PC-3 (cell line): ENCODE measurements at regions not wholly inside any gene's neighbourhood (a gene's known extent, or its start where the extent isn't known, plus 50 kb on each side); places are given as distances from the start of the nearest gene placed in this dataset.

Experiments
- ATAC-seq: fragments of 200-7000 bp; cut with Tn5 transposase; 2 replicates; pipeline ENCODE4 v1.9.1; 2020; ENCODE audit warnings: mild to moderate bottlenecking, moderate library complexity
- BruUV-seq: library from RNA; stranded (reverse); fragments of 400-500 nt; replicated peaks from 2 replicates; lab custom pipeline; 2021; lab: Mats Ljungman, UMichigan
- CTCF ChIA-PET: fragments of 300-600 bp; sonication (Branson Sonifier 250); formaldehyde crosslinking; loops from one replicate; lab custom pipeline; 2022; ENCODE audit warnings: antibody characterized with exemption; lab: Charles Lee
- POLR2A ChIA-PET: fragments of 300-600 bp; sonication (Branson Sonifier 250); formaldehyde crosslinking; loops from one replicate; lab custom pipeline; 2022; ENCODE audit warnings: antibody characterized with exemption; ENCODE audit not compliant: unreplicated experiment; lab: Charles Lee
- DNase-seq: peaks from one replicate; pipeline ENCODE4 v3.0.0-alpha.2; 2015
- H2AFZ ChIP-seq: fragments of 300-600 bp; sonication (generic); 2 replicates; pipeline ENCODE4 v1.6.0; 2016; ENCODE audit warnings: antibody characterized with exemption, low read length
- H3F3A ChIP-seq: fragments of 300-600 bp; sonication (generic); one replicate; pipeline ENCODE4 v1.6.0; 2017; ENCODE audit warnings: antibody characterized with exemption, low read length, control low read depth, mild to moderate bottlenecking; ENCODE audit not compliant: unreplicated experiment
- H3K27ac ChIP-seq: fragments of 300-600 bp; sonication (generic); 2 replicates; pipeline ENCODE4 v1.5.1; 2016; ENCODE audit warnings: mild to moderate bottlenecking, low read length
- H3K27me3 ChIP-seq: fragments of 300-600 bp; sonication (generic); 2 replicates; pipeline ENCODE4 v1.6.1; 2016; ENCODE audit warnings: low read length, mixed read lengths
- H3K36me3 ChIP-seq: fragments of 300-600 bp; sonication (generic); 2 replicates; pipeline ENCODE4 v1.6.1; 2016; ENCODE audit warnings: low read depth, mixed run types, low read length, mixed read lengths
- H3K4me1 ChIP-seq: fragments of 300-600 bp; sonication (generic); 2 replicates; pipeline ENCODE4 v1.5.1; 2016; ENCODE audit warnings: low read length; ENCODE audit not compliant: insufficient read depth
- H3K4me2 ChIP-seq: fragments of 300-600 bp; sonication (generic); 2 replicates; pipeline ENCODE4 v1.6.0; 2016; ENCODE audit warnings: low read length
- H3K4me3 ChIP-seq: fragments of 300-600 bp; sonication (generic); 2 replicates; pipeline ENCODE4 v1.5.1; 2016; ENCODE audit warnings: mild to moderate bottlenecking, low read length, mixed read lengths
- H3K79me2 ChIP-seq: fragments of 300-600 bp; sonication (generic); 2 replicates; pipeline ENCODE4 v1.6.1; 2017; ENCODE audit warnings: low read length, mixed read lengths
- H3K9ac ChIP-seq: fragments of 300-600 bp; sonication (generic); 2 replicates; pipeline ENCODE4 v1.6.0; 2016; ENCODE audit warnings: mild to moderate bottlenecking, low read length
- H3K9me2 ChIP-seq: fragments of 300-600 bp; sonication (generic); replicated peaks from 2 replicates; pipeline ENCODE4 v1.6.1; 2016; ENCODE audit warnings: mixed run types, low read length, mixed read lengths
- H3K9me3 ChIP-seq: fragments of 300-600 bp; sonication (generic); 2 replicates; pipeline ENCODE4 v1.6.1; 2016; ENCODE audit warnings: low read length, mixed read lengths
- H4K20me1 ChIP-seq: fragments of 300-600 bp; sonication (generic); 2 replicates; pipeline ENCODE4 v1.6.1; 2016; ENCODE audit warnings: low read length, mixed read lengths
- CTCF ChIP-seq: fragments of 300-600 bp; sonication (generic); conservative IDR thresholded peaks from 2 replicates; pipeline ENCODE4 v1.5.1; 2017; ENCODE audit warnings: antibody characterized with exemption, low read depth, mild to moderate bottlenecking, low read length
- EZH2 ChIP-seq: fragments of 300-600 bp; sonication (generic); IDR thresholded peaks from one replicate; pipeline ENCODE4 v1.6.1; 2017; ENCODE audit warnings: antibody characterized with exemption, mild to moderate bottlenecking, low read length; ENCODE audit not compliant: unreplicated experiment
- EZH2phosphoT487 ChIP-seq: fragments of 300-600 bp; sonication (generic); IDR thresholded peaks from 2 replicates; pipeline ENCODE4 v1.6.1; 2018; ENCODE audit warnings: mild to moderate bottlenecking, antibody characterized with exemption, low read length, borderline replicate concordance
- intact Hi-C: fragments of 100-400 bp; cut with micrococcal nuclease; formaldehyde crosslinking; loops from 2 replicates; pipeline ENCODE4 v1.9.0; 2023

DNA sequence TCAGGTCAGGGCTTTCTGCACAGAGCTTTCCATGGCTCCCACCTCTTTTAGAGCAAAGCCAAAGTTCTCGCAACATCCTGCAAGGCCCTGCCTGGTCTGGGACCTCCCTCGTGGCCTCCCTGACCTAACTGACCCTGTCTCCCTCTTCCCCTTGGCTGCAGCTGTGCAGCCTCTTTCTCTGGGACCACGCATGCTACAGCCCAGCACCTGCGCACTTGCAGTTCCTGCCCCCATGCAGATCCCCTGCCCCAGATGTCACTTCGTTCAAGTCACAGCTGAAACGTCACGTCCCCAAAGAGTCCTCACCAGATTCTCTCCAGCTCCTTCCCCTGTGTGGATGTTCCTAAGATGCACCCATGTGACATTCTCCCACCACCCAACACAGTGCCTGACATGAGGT, 61.2 kb upstream of the ZNF716 start:
- Histone ChIP-seq H3K9ac (no peak overlapping the region), H3F3A (no peaks in the 10 kb centered on the region), H3K27me3 (no peaks in the 10 kb centered on the region), H2AFZ (no peak overlapping the region), H4K20me1 (no peaks in the 10 kb centered on the region), H3K9me2 (no peaks in the 10 kb centered on the region), H3K4me1 (no peaks in the 10 kb centered on the region), H3K4me3 (no peak overlapping the region), H3K9me3 (no peaks in the 10 kb centered on the region), H3K4me2 (no peak overlapping the region), H3K27ac (no peak overlapping the region), H3K36me3 (no peaks in the 10 kb centered on the region), H3K79me2 (no peaks in the 10 kb centered on the region)
- no peak for ATAC-seq
- POLR2A ChIA-PET, result no interaction called here
- no TSS peak for BruUV-seq
- DNase-seq, result no peak
- CTCF ChIA-PET, result no interaction called here
- intact Hi-C loops, result no loop called here
- TF ChIP-seq CTCF (no peak), EZH2 (no peak), EZH2phosphoT487 (no peak)

DNA sequence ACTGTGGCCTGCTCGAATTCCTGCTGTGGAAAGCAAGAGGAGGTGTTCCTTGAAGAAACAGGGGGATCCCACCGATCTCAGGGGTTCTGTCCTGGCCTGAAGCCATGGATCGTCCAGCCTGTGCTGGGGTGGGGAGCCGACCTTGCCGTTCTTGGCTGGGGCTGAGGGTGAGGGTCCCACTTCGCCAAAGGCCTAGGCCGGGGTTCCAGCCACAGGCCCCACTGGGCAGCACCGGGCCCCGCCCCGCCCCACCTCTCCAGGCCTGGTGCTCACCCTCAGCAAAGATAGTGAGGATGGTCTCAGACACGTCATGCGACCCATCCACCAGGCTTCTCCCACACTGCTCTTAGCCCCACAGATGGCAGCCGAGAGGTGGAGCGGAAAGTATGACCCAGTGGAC, 51.4 kb upstream of the ZNF716 start:
- ATAC-seq, result no peak
- H3K79me2 ChIP-seq, result no peaks in the 10 kb centered on the region
- no peak overlapping the region for H2AFZ ChIP-seq
- ChIA-PET POLR2A (no interaction called here), CTCF (no interaction called here)
- intact Hi-C loops, result no loop called here
- H3K4me1 ChIP-seq, result no peaks in the 10 kb centered on the region
- H3K4me2 ChIP-seq, result no peak overlapping the region
- H3K4me3 ChIP-seq, result no peak overlapping the region
- no TSS peak for BruUV-seq
- H4K20me1 ChIP-seq, result no peaks in the 10 kb centered on the region
- H3K9me2 ChIP-seq, result no peaks in the 10 kb centered on the region
- H3K36me3 ChIP-seq, result no peaks in the 10 kb centered on the region
- no peak overlapping the region for H3K9ac ChIP-seq
- no peak for TF ChIP-seq CTCF
- TF ChIP-seq EZH2, result no peak
- no peak for TF ChIP-seq EZH2phosphoT487
- no peak overlapping the region for H3K27ac ChIP-seq
- no peaks in the 10 kb centered on the region for H3F3A ChIP-seq
- no peaks in the 10 kb centered on the region for H3K27me3 ChIP-seq
- DNase-seq, result no peak
- H3K9me3 ChIP-seq, result no peaks in the 10 kb centered on the region

- ChIA-PET POLR2A (no interaction called here), CTCF (no interaction called here)
- no peaks in the 10 kb centered on the region for H3K9me3 ChIP-seq
- ATAC-seq (no peak), DNase-seq (no peak)
- no peak overlapping the region for H3K4me3 ChIP-seq
- H3K9me2 ChIP-seq, result no peaks in the 10 kb centered on the region
- H3K27ac ChIP-seq, result no peak overlapping the region
- intact Hi-C loops, result no loop called here
- H3F3A ChIP-seq, result no peaks in the 10 kb centered on the region
- no peaks in the 10 kb centered on the region for H3K27me3 ChIP-seq
- H3K79me2 ChIP-seq, result no peaks in the 10 kb centered on the region
- TF ChIP-seq EZH2 (no peak), EZH2phosphoT487 (no peak)
- H3K36me3 ChIP-seq, result no peaks in the 10 kb centered on the region
- H2AFZ ChIP-seq, result no peak overlapping the region
- no peaks in the 10 kb centered on the region for H4K20me1 ChIP-seq
- no TSS peak for BruUV-seq
- H3K4me2 ChIP-seq, result no peak overlapping the region
- no peak overlapping the region for H3K9ac ChIP-seq
- no peaks in the 10 kb centered on the region for H3K4me1 ChIP-seq
Observed at GRCh38 chr7:57399251-57399940, 50.6 kb upstream of the ZNF716 start.
